ENCODE measurements at regions not wholly inside any gene's neighbourhood (a gene's known extent, or its start where the extent isn't known, plus 50 kb on each side); places are given as distances from the start of the nearest gene placed in this dataset.
"Not testable (repeated sequence)": the region's sequence is repeated elsewhere in the genome, so short reads cannot be mapped to it uniquely, and the experiment has no call there.

- TF ChIP-seq SUZ12 (IDR thresholded peaks at IDR 0.05); FOXM1 (IDR thresholded peaks at IDR 0.05; ENCODE audit: borderline replicate concordance); TARDBP (IDR thresholded peaks at IDR 0.05); SP1 (IDR thresholded peaks at IDR 0.05); FOXA1 (IDR thresholded peaks at IDR 0.05); CTBP1 (IDR thresholded peaks at IDR 0.05; ENCODE audit: borderline replicate concordance); ELF4 (IDR thresholded peaks at IDR 0.05); L3MBTL2 (conservative IDR thresholded peaks at IDR 0.05); PKNOX1 (IDR thresholded peaks at IDR 0.05); HDGF (IDR thresholded peaks at IDR 0.05; ENCODE audit: borderline replicate concordance); BHLHE40 (IDR thresholded peaks at IDR 0.05; ENCODE audit: borderline replicate concordance); FOXK2 (IDR thresholded peaks at IDR 0.05): not testable (repeated sequence)
Observed at GRCh38 chr2:11088821-11089220, 66.4 kb upstream of the SLC66A3 start.

All from HEK293T (cell line).